Right atrium auricular region (tissue), 2 donors: ENCODE measurements at regions not wholly inside any gene's neighbourhood (a gene's known extent, or its start where the extent isn't known, plus 50 kb on each side); places are given as distances from the start of the nearest gene placed in this dataset.

Source experiments
- DNase-seq: peaks from one replicate; pipeline ENCODE4 v3.0.0-alpha.2; 2019; ENCODE audit warnings: low spot score
- H3K27ac ChIP-seq, 2 donors: fragments of 200-600 bp; sonication (generic); 1 replicate in 1 of 2; 2 replicates in 1 of 2; pipeline ENCODE4 v1.5.1; 2016 to 2019
- H3K27me3 ChIP-seq, 2 donors: fragments of 200-600 bp; sonication (generic); one replicate each; pipeline versions ENCODE4 v1.5.1 to v1.6.0; 2017 to 2019
- H3K36me3 ChIP-seq: fragments of 200-600 bp; sonication (generic); one replicate; pipeline ENCODE4 v1.5.1; 2016
- H3K4me1 ChIP-seq, 2 donors: fragments of 200-600 bp; sonication (generic); one replicate each; pipeline versions ENCODE4 v1.5.1 to v1.6.0; 2017 to 2019
- H3K4me3 ChIP-seq, 2 donors: fragments of 200-600 bp; sonication (generic); 1 replicate in 1 of 2; 2 replicates in 1 of 2; pipeline ENCODE4 v1.5.1; 2017 to 2019; ENCODE audit warnings: mild to moderate bottlenecking in 1 of 2, moderate library complexity in 1 of 2
- H3K9me3 ChIP-seq, 2 donors: fragments of 200-600 bp; sonication (generic); one replicate each; pipeline ENCODE4 v1.5.1; 2019
- TF ChIP-seq, protein P1 (sequence below), 2 donors: fragments of 200-600 bp; sonication (generic); IDR thresholded peaks; one replicate each; pipeline ENCODE4 v1.5.1; 2019; ENCODE audit warnings: antibody characterized with exemption in 2 of 2

DNA sequence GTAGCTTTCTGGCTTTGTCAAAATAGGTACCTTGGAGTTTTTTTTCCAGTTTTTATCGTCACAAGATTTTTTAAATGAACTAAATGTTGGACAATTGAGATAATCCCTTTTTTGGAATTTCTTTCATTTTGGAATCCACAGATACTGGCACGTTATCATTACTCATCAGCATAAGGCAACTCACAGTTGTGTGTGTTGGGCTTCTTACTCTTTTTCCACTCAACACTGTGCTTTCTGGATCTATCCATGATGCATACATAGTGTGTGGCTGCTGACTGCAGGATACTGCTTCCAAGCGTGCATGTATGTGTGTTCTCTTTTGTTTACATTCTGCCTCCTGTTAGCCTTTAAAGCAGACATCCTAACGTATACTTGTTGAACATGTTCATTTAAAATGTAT, 113.5 kb upstream of the FAM9A start:
- H3K4me3 ChIP-seq = no peak overlapping the region
- H3K27ac ChIP-seq = no peak overlapping the region
- TF ChIP-seq, protein P1, sequence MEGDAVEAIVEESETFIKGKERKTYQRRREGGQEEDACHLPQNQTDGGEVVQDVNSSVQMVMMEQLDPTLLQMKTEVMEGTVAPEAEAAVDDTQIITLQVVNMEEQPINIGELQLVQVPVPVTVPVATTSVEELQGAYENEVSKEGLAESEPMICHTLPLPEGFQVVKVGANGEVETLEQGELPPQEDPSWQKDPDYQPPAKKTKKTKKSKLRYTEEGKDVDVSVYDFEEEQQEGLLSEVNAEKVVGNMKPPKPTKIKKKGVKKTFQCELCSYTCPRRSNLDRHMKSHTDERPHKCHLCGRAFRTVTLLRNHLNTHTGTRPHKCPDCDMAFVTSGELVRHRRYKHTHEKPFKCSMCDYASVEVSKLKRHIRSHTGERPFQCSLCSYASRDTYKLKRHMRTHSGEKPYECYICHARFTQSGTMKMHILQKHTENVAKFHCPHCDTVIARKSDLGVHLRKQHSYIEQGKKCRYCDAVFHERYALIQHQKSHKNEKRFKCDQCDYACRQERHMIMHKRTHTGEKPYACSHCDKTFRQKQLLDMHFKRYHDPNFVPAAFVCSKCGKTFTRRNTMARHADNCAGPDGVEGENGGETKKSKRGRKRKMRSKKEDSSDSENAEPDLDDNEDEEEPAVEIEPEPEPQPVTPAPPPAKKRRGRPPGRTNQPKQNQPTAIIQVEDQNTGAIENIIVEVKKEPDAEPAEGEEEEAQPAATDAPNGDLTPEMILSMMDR (IDR thresholded peaks at IDR 0.05) = no peak
- no peaks in the 10 kb centered on the region for H3K27me3 ChIP-seq
- no peaks in the 10 kb centered on the region for H3K36me3 ChIP-seq
- H3K4me1 ChIP-seq = no peaks in the 10 kb centered on the region
- DNase-seq = no peak
- H3K9me3 ChIP-seq = no peaks in the 10 kb centered on the region

DNA sequence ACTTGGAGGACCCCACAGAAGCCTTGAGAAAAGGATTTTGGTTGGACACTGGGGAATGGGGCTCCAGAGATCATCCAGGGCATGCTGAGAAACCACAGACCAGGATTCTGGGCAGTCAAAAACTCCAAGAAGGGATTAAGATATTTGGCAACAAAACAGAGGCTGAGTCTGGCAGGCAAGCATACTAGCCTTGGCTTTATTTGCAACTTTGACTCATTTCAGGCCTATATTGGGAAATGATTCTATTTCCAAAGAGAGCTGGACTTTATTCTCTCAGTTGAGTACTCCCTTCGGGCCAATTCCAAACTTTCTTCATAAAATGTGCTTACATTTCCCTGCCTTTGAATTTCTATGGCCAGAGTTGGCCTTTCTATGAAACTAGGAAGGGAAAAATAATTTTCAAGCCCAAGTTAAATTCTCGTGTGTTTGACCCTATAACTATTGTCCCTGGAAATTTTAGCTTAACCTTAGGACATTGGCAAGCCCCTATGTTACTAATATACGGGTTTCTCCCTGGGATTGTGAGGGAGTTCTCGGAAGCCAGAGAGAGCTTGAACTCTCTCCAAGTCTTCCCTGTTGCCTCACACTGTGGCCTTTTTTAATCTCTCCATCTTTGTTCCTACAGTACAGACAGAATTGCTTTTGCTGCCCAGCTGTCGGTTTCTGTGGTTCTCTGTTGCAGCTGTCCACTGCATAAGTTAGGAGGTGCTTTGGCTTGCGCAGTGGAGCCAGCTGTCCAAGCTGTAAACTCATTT, 112.6 kb upstream of the FAM9A start:
- H3K9me3 ChIP-seq = no peaks in the 10 kb centered on the region
- no peaks in the 10 kb centered on the region for H3K27me3 ChIP-seq
- no peak overlapping the region for H3K4me3 ChIP-seq
- H3K36me3 ChIP-seq = no peaks in the 10 kb centered on the region
- no peaks in the 10 kb centered on the region for H3K4me1 ChIP-seq
- DNase-seq = no peak
- H3K27ac ChIP-seq = no peak overlapping the region
- TF ChIP-seq, protein P1 (IDR thresholded peaks at IDR 0.05) = no peak

DNA sequence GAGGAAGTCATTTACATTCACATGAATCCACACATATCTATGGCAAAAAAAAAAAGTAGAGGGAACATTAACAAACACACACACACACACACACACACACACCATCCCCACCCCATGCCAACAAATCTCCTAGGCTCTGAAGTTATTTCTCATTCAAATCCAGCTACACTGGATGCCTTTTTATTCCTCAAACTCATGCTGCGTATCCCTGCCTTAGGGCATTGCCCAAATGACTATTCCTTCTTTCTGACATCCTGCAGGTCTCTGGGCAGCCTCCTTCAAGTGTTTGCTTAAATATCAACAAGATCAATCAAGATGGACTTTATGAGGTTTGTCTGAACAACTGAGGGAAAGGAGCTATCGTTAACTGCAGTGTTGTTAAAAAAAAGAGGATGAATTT, 106.5 kb upstream of the FAM9A start:
- Histone ChIP-seq H3K36me3 (no peaks in the 10 kb centered on the region), H3K27ac (no peak overlapping the region), H3K4me1 (no peaks in the 10 kb centered on the region), H3K27me3 (no peaks in the 10 kb centered on the region), H3K4me3 (no peak overlapping the region), H3K9me3 (no peaks in the 10 kb centered on the region)
- TF ChIP-seq, protein P1 (IDR thresholded peaks at IDR 0.05) = no peak
- DNase-seq = no peak

DNA sequence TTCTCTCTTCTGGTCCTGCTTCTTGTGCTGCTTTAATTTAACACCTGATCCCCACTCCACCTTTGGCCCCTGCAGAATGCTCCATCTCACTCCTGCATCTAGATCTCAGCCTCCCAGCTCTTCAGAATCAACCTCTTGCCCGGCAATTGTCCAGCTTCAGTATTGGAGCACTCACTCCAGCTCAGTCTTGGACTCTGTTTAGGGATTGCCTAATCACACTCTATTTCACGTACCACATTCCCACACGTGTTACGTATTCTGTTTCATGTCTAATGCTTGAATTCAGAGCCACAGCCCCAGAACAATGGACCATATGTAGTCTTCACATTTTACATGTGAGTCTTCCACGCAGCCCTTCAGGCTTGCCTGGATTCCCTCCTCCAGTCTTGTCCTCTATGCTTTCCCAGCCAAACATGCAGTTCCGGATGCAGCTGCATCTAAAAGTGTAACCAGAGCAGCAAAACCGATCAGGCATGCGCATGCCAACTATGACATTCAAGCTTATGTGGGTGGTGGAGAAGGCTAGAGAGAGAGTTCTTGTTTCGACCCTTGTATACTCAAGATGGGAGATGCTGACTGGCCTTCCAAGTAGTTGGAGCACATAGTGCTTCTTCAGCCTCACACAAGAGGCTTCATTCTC, 105.2 kb upstream of the FAM9A start:
- no peaks in the 10 kb centered on the region for H3K27me3 ChIP-seq
- no peak overlapping the region for H3K27ac ChIP-seq
- H3K36me3 ChIP-seq = no peaks in the 10 kb centered on the region
- no peaks in the 10 kb centered on the region for H3K4me1 ChIP-seq
- no peak overlapping the region for H3K4me3 ChIP-seq
- DNase-seq = no peak
- TF ChIP-seq, protein P1 (IDR thresholded peaks at IDR 0.05) = no peak
- no peaks in the 10 kb centered on the region for H3K9me3 ChIP-seq

DNA sequence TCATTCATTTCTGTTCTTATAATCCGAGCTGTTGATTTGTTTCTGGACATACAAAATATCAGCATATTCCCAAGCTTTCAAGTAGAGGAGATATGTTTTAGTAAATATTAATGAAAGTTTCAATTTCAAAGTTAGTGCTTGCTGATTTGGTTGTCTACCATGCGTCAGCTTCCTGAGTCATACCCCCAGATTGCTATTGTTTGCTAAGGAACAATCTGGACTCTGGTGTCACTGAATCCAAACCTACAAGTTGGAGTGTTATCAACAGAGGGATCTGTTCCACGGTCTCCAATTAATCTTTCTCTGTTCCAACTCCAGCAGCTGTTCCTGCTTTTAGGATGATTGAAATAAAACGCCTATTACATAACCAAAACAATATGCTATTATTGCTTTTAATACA, 96.1 kb upstream of the FAM9A start:
- no peaks in the 10 kb centered on the region for H3K36me3 ChIP-seq
- H3K4me3 ChIP-seq = no peak overlapping the region
- TF ChIP-seq, protein P1 (IDR thresholded peaks at IDR 0.05) = no peak
- no peak for DNase-seq
- H3K27ac ChIP-seq = no peak overlapping the region
- H3K9me3 ChIP-seq = peaks cover 0 to 16% of the 10 kb centered on the region in 2 donors
- no peaks in the 10 kb centered on the region for H3K4me1 ChIP-seq
- no peaks in the 10 kb centered on the region for H3K27me3 ChIP-seq
